Esophagus squamous epithelium (tissue), 5 donors: ENCODE measurements at regions not wholly inside any gene's neighbourhood (a gene's known extent, or its start where the extent isn't known, plus 50 kb on each side); places are given as distances from the start of the nearest gene placed in this dataset.

ENCODE experiments used
- DNase-seq: peaks from one replicate; lab custom pipeline; 2025; lab: John Stamatoyannopoulos, UW
- H3K27ac ChIP-seq, 4 donors: fragments of 200-600 bp; sonication (generic); one replicate each; pipeline ENCODE4 v1.5.1; 2016 to 2019; ENCODE audit warnings: mild to moderate bottlenecking in 1 of 4
- H3K27me3 ChIP-seq, 4 donors: fragments of 200-600 bp; sonication (generic); 1 replicate in 3 of 4; 2 replicates in 1 of 4; pipeline versions ENCODE4 v1.5.1 to v1.6.0; 2017 to 2021; ENCODE audit warnings: antibody characterized with exemption in 1 of 4
- H3K36me3 ChIP-seq, 3 donors: fragments of 200-600 bp; sonication (generic); one replicate each; pipeline ENCODE4 v1.5.1; 2016 to 2019
- H3K4me1 ChIP-seq, 3 donors: fragments of 200-600 bp; sonication (generic); one replicate each; pipeline ENCODE4 v1.5.1; 2017 to 2019
- H3K4me3 ChIP-seq, 4 donors: fragments of 200-600 bp; sonication (generic); 1 replicate in 3 of 4; 2 replicates in 1 of 4; pipeline ENCODE4 v1.5.1; 2016 to 2019; ENCODE audit warnings: mild to moderate bottlenecking in 2 of 4, moderate library complexity in 1 of 4
- H3K9me3 ChIP-seq, 3 donors: fragments of 200-600 bp; sonication (generic); one replicate each; pipeline ENCODE4 v1.5.1; 2016 to 2019
- POLR2A ChIP-seq, 4 donors: fragments of 450-650 bp; IDR thresholded peaks; one replicate each; pipeline ENCODE4 v1.6.1; 2017; ENCODE audit warnings: antibody characterized with exemption in 4 of 4, mild to moderate bottlenecking in 4 of 4, moderate library complexity in 3 of 4
- WGBS, 2 donors: methylation state at CpG; one replicate each; pipeline ENCODE4 v1.1.5; 2018; 5-methylcytosine and 5-hydroxymethylcytosine counted together
- intact Hi-C: fragments of 100-400 bp; cut with DNase I; formaldehyde crosslinking; loops from one replicate; pipeline ENCODE4 v1.15.0; 2022
- TF ChIP-seq, protein P1 (sequence below), 6 experiments: fragments of 450-650 bp in 4 of 6; fragments of 200-600 bp in 2 of 6; sonication (generic) in 2 of 6; IDR thresholded peaks; one replicate each; pipeline ENCODE4 v1.5.1; 2016 to 2019; ENCODE audit warnings: antibody characterized with exemption in 6 of 6, mild to moderate bottlenecking in 4 of 6, moderate library complexity in 4 of 6
- donor health status: DM: yes; HTN: yes; CAD: no.

- DNase-seq, result no peak
- intact Hi-C loops, result no loop called here
- Histone ChIP-seq H3K4me1 (peaks cover 0 to 36% (median 3%) of the 10 kb centered on the region in 3 donors), H3K27me3 (no peaks in the 10 kb centered on the region), H3K36me3 (no peaks in the 10 kb centered on the region), H3K4me3 (peak overlapping the region in 2 of 4 donors; percentile 6 to 21), H3K27ac (peak overlapping the region; percentile 7 to 68 (median 65)), H3K9me3 (no peaks in the 10 kb centered on the region)
- TF ChIP-seq POLR2A (IDR thresholded peaks at IDR 0.05), result no peak
- TF ChIP-seq, protein P1, sequence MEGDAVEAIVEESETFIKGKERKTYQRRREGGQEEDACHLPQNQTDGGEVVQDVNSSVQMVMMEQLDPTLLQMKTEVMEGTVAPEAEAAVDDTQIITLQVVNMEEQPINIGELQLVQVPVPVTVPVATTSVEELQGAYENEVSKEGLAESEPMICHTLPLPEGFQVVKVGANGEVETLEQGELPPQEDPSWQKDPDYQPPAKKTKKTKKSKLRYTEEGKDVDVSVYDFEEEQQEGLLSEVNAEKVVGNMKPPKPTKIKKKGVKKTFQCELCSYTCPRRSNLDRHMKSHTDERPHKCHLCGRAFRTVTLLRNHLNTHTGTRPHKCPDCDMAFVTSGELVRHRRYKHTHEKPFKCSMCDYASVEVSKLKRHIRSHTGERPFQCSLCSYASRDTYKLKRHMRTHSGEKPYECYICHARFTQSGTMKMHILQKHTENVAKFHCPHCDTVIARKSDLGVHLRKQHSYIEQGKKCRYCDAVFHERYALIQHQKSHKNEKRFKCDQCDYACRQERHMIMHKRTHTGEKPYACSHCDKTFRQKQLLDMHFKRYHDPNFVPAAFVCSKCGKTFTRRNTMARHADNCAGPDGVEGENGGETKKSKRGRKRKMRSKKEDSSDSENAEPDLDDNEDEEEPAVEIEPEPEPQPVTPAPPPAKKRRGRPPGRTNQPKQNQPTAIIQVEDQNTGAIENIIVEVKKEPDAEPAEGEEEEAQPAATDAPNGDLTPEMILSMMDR (IDR thresholded peaks at IDR 0.05), result no peak
- 31 to 41% methylated on average over 12 of the region's 12 CpGs for WGBS, 2 donors
Measured at GRCh38 chr14:53613404-53614253, 343.0 kb downstream of the BMP4 start.

- Histone ChIP-seq H3K4me3 (no peak overlapping the region), H3K27ac (no peak overlapping the region), H3K27me3 (no peaks in the 10 kb centered on the region), H3K9me3 (no peaks in the 10 kb centered on the region), H3K4me1 (peaks cover 0 to 48% (median 3%) of the 10 kb centered on the region in 3 donors), H3K36me3 (no peaks in the 10 kb centered on the region)
- TF ChIP-seq POLR2A (IDR thresholded peaks at IDR 0.05), result no peak
- TF ChIP-seq, protein P1 (IDR thresholded peaks at IDR 0.05), result no peak
- intact Hi-C loops, result no loop called here
- DNase-seq, result no peak
Measured at GRCh38 chr14:53610947-53611346, 345.7 kb downstream of the BMP4 start.

DNA sequence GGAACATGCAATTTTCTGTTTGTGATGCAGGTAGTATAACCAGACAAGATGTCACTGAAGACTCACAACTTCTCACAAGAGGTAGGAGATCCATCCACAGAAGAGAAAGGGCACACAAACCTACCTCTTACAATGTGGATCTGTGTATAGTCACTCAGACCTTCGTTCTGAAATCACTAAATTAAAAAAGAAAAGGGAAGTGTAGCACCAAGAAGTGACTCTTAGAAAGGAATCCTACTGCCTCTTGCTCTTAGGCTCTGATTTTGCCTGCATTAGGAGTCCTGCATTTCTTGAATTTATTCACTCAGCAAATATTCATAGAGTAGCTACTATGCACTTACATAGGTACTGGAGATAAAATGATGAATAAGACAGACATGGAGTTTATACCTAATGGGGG, 347.6 kb downstream of the BMP4 start:
- H3K9me3 ChIP-seq, result no peaks in the 10 kb centered on the region
- no peak overlapping the region for H3K4me3 ChIP-seq
- no peaks in the 10 kb centered on the region for H3K27me3 ChIP-seq
- DNase-seq, result no peak
- peaks cover 0 to 34% (median 3%) of the 10 kb centered on the region in 3 donors for H3K4me1 ChIP-seq
- H3K36me3 ChIP-seq, result no peaks in the 10 kb centered on the region
- 67 to 69% methylated on average over 1 of the region's 1 CpG for WGBS, 2 donors
- intact Hi-C loops, result no loop called here
- TF ChIP-seq, protein P1 (IDR thresholded peaks at IDR 0.05), result no peak
- no peak for TF ChIP-seq POLR2A (IDR thresholded peaks at IDR 0.05)
- H3K27ac ChIP-seq, result peak overlapping the region in 3 of 4 donors; percentile 42 to 73 (median 59)

- intact Hi-C loops, result no loop called here
- H3K9me3 ChIP-seq, result no peaks in the 10 kb centered on the region
- no peaks in the 10 kb centered on the region for H3K27me3 ChIP-seq
- H3K27ac ChIP-seq, result peak overlapping the region in 3 of 4 donors; percentile 53 to 73 (median 59)
- TF ChIP-seq, protein P1 (IDR thresholded peaks at IDR 0.05), result no peak
- no peak for TF ChIP-seq POLR2A (IDR thresholded peaks at IDR 0.05)
- H3K4me3 ChIP-seq, result no peak overlapping the region
- WGBS, 2 donors, result 21 to 53% methylated on average over 3 of the region's 5 CpGs
- peaks cover 0 to 28% (median 3%) of the 10 kb centered on the region in 3 donors for H3K4me1 ChIP-seq
- DNase-seq, result no peak
- H3K36me3 ChIP-seq, result no peaks in the 10 kb centered on the region
Measured at GRCh38 chr14:53608369-53608768, 348.3 kb downstream of the BMP4 start.

DNA sequence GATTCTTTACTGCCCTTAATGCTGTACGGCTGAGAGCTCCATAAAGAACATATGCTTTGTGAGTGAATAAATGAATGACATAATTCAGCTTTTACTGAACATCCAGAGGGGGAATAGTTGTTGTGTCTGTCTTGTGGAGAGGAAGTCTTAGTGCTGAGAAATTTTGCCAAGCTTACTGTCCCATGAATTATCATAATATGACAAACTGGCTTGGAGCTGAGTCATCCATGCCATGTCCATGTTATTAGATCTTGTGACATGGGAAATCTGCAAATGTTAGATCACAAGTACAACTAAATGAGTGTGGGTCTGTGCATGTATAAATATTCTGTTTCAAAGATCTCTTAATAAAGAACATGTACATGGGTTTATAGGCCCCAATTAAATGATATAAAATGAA, 350.4 kb downstream of the BMP4 start:
- DNase-seq, result no peak
- Histone ChIP-seq H3K27me3 (no peaks in the 10 kb centered on the region), H3K4me1 (peaks cover 0 to 26% (median 3%) of the 10 kb centered on the region in 3 donors), H3K4me3 (no peak overlapping the region), H3K36me3 (no peaks in the 10 kb centered on the region), H3K27ac (no peak overlapping the region), H3K9me3 (no peaks in the 10 kb centered on the region)
- 64 to 87% methylated on average over 1 of the region's 1 CpG for WGBS, 2 donors
- no peak for TF ChIP-seq POLR2A (IDR thresholded peaks at IDR 0.05)
- TF ChIP-seq, protein P1 (IDR thresholded peaks at IDR 0.05), result no peak
- intact Hi-C loops, result no loop called here
